GM23338 (cell line): ENCODE measurements at regions not wholly inside any gene's neighbourhood (a gene's known extent, or its start where the extent isn't known, plus 50 kb on each side); places are given as distances from the start of the nearest gene placed in this dataset.

Experiments used
- CTCF ChIP-seq, 2 experiments: fragments of 200-600 bp in 1 of 2; sonication (generic) in 1 of 2; conservative IDR thresholded peaks; 2 replicates each; pipeline versions ENCODE4 v1.5.1 to v1.6.1; 2016 to 2017; ENCODE audit warnings: antibody characterized with exemption in 2 of 2, low read depth in 2 of 2, mild to moderate bottlenecking in 2 of 2, moderate library complexity in 1 of 2
- EZH2 ChIP-seq: fragments of 200-600 bp; sonication (generic); IDR thresholded peaks from one replicate; pipeline ENCODE4 v1.8.0; 2017; ENCODE audit warnings: antibody characterized with exemption, mild to moderate bottlenecking, low read depth; ENCODE audit not compliant: unreplicated experiment
- EZH2phosphoT487 ChIP-seq: fragments of 200-600 bp; sonication (generic); IDR thresholded peaks from one replicate; pipeline ENCODE4 v1.8.1; 2018; ENCODE audit warnings: antibody characterized with exemption; ENCODE audit not compliant: unreplicated experiment

DNA sequence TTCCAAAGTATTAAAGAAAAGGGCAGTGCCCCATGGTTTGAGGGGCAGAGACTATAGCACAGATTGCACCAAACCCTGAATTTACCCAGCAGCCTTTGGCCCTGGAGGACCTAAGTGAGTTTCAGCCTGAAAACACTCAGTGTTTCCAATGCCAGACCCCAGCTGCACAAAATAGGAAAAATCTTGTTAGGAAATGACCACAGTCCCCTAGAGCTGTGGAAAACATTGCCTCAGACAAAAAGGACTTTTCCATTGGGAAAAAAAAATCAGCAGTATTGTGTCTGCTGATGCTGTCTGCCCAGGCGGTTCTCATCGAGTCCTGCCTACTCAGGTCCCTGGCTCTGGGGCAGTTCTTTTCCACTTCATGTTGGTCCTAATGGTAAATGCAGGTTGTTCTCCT is 121.7 kb upstream of the DLG1 start:
- TF ChIP-seq CTCF (conservative IDR thresholded peaks at IDR 0.05; ENCODE audit: low read depth in 2 of 2) = no peak
- no peak for TF ChIP-seq EZH2phosphoT487
- TF ChIP-seq EZH2 = no peak
